Right lobe of liver (tissue), 4 donors: ENCODE measurements at regions not wholly inside any gene's neighbourhood (a gene's known extent, or its start where the extent isn't known, plus 50 kb on each side); places are given as distances from the start of the nearest gene placed in this dataset.

Source experiments
- POLR2A ChIP-seq: fragments of 450-650 bp; IDR thresholded peaks from one replicate; pipeline ENCODE4 v1.6.1; 2017; ENCODE audit warnings: antibody characterized with exemption, mild to moderate bottlenecking
- TF ChIP-seq, protein P1 (sequence below), 4 donors: fragments of 200-600 bp in 3 of 4; fragments of 450-650 bp in 1 of 4; IDR thresholded peaks; one replicate each; pipeline versions ENCODE4 v1.5.1 to v1.8.0; 2016 to 2022; ENCODE audit warnings: antibody characterized with exemption in 4 of 4, mild to moderate bottlenecking in 2 of 4
- donor health status: DM: no; HTN: no; CAD: no.
- donor health status: DM: no; HTN: no; CAD: no.
- donor health status: DM: no; HTN: yes; CAD: no.

DNA sequence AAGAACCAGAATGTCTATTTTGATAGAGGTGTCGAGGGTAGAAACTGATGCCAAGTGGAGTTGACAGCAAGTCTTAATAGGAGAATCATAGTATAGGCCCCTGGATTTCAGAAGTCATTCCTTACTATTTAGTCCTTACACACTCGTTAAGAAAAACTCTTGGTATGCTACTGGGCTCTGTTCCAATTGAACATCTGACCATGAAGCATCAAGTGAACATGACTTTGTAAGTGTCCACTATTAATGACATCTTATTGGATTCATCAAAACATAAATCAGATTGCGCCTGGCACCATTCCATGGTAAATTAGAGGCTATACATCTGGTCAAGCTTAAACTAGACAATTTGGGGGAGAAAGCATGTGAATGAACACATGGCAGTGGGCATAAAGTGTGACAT, 1056.5 kb upstream of the EDIL3 start:
- TF ChIP-seq POLR2A: no peak
- TF ChIP-seq, protein P1, sequence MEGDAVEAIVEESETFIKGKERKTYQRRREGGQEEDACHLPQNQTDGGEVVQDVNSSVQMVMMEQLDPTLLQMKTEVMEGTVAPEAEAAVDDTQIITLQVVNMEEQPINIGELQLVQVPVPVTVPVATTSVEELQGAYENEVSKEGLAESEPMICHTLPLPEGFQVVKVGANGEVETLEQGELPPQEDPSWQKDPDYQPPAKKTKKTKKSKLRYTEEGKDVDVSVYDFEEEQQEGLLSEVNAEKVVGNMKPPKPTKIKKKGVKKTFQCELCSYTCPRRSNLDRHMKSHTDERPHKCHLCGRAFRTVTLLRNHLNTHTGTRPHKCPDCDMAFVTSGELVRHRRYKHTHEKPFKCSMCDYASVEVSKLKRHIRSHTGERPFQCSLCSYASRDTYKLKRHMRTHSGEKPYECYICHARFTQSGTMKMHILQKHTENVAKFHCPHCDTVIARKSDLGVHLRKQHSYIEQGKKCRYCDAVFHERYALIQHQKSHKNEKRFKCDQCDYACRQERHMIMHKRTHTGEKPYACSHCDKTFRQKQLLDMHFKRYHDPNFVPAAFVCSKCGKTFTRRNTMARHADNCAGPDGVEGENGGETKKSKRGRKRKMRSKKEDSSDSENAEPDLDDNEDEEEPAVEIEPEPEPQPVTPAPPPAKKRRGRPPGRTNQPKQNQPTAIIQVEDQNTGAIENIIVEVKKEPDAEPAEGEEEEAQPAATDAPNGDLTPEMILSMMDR (IDR thresholded peaks at IDR 0.05): no peak
